PC-3 (cell line): ENCODE measurements at regions not wholly inside any gene's neighbourhood (a gene's known extent, or its start where the extent isn't known, plus 50 kb on each side); places are given as distances from the start of the nearest gene placed in this dataset.

Experiments
- ATAC-seq: fragments of 200-7000 bp; cut with Tn5 transposase; 2 replicates; pipeline ENCODE4 v1.9.1; 2020; ENCODE audit warnings: mild to moderate bottlenecking, moderate library complexity
- BruUV-seq: library from RNA; stranded (reverse); fragments of 400-500 nt; replicated peaks from 2 replicates; lab custom pipeline; 2021; lab: Mats Ljungman, UMichigan
- CTCF ChIA-PET: fragments of 300-600 bp; sonication (Branson Sonifier 250); formaldehyde crosslinking; loops from one replicate; lab custom pipeline; 2022; ENCODE audit warnings: antibody characterized with exemption; lab: Charles Lee
- POLR2A ChIA-PET: fragments of 300-600 bp; sonication (Branson Sonifier 250); formaldehyde crosslinking; loops from one replicate; lab custom pipeline; 2022; ENCODE audit warnings: antibody characterized with exemption; ENCODE audit not compliant: unreplicated experiment; lab: Charles Lee
- DNase-seq: peaks from one replicate; pipeline ENCODE4 v3.0.0-alpha.2; 2015
- H2AFZ ChIP-seq: fragments of 300-600 bp; sonication (generic); 2 replicates; pipeline ENCODE4 v1.6.0; 2016; ENCODE audit warnings: antibody characterized with exemption, low read length
- H3F3A ChIP-seq: fragments of 300-600 bp; sonication (generic); one replicate; pipeline ENCODE4 v1.6.0; 2017; ENCODE audit warnings: antibody characterized with exemption, low read length, control low read depth, mild to moderate bottlenecking; ENCODE audit not compliant: unreplicated experiment
- H3K27ac ChIP-seq: fragments of 300-600 bp; sonication (generic); 2 replicates; pipeline ENCODE4 v1.5.1; 2016; ENCODE audit warnings: mild to moderate bottlenecking, low read length
- H3K27me3 ChIP-seq: fragments of 300-600 bp; sonication (generic); 2 replicates; pipeline ENCODE4 v1.6.1; 2016; ENCODE audit warnings: low read length, mixed read lengths
- H3K36me3 ChIP-seq: fragments of 300-600 bp; sonication (generic); 2 replicates; pipeline ENCODE4 v1.6.1; 2016; ENCODE audit warnings: low read depth, mixed run types, low read length, mixed read lengths
- H3K4me1 ChIP-seq: fragments of 300-600 bp; sonication (generic); 2 replicates; pipeline ENCODE4 v1.5.1; 2016; ENCODE audit warnings: low read length; ENCODE audit not compliant: insufficient read depth
- H3K4me2 ChIP-seq: fragments of 300-600 bp; sonication (generic); 2 replicates; pipeline ENCODE4 v1.6.0; 2016; ENCODE audit warnings: low read length
- H3K4me3 ChIP-seq: fragments of 300-600 bp; sonication (generic); 2 replicates; pipeline ENCODE4 v1.5.1; 2016; ENCODE audit warnings: mild to moderate bottlenecking, low read length, mixed read lengths
- H3K79me2 ChIP-seq: fragments of 300-600 bp; sonication (generic); 2 replicates; pipeline ENCODE4 v1.6.1; 2017; ENCODE audit warnings: low read length, mixed read lengths
- H3K9ac ChIP-seq: fragments of 300-600 bp; sonication (generic); 2 replicates; pipeline ENCODE4 v1.6.0; 2016; ENCODE audit warnings: mild to moderate bottlenecking, low read length
- H3K9me2 ChIP-seq: fragments of 300-600 bp; sonication (generic); replicated peaks from 2 replicates; pipeline ENCODE4 v1.6.1; 2016; ENCODE audit warnings: mixed run types, low read length, mixed read lengths
- H3K9me3 ChIP-seq: fragments of 300-600 bp; sonication (generic); 2 replicates; pipeline ENCODE4 v1.6.1; 2016; ENCODE audit warnings: low read length, mixed read lengths
- H4K20me1 ChIP-seq: fragments of 300-600 bp; sonication (generic); 2 replicates; pipeline ENCODE4 v1.6.1; 2016; ENCODE audit warnings: low read length, mixed read lengths
- CTCF ChIP-seq: fragments of 300-600 bp; sonication (generic); conservative IDR thresholded peaks from 2 replicates; pipeline ENCODE4 v1.5.1; 2017; ENCODE audit warnings: antibody characterized with exemption, low read depth, mild to moderate bottlenecking, low read length
- EZH2 ChIP-seq: fragments of 300-600 bp; sonication (generic); IDR thresholded peaks from one replicate; pipeline ENCODE4 v1.6.1; 2017; ENCODE audit warnings: antibody characterized with exemption, mild to moderate bottlenecking, low read length; ENCODE audit not compliant: unreplicated experiment
- EZH2phosphoT487 ChIP-seq: fragments of 300-600 bp; sonication (generic); IDR thresholded peaks from 2 replicates; pipeline ENCODE4 v1.6.1; 2018; ENCODE audit warnings: mild to moderate bottlenecking, antibody characterized with exemption, low read length, borderline replicate concordance
- intact Hi-C: fragments of 100-400 bp; cut with micrococcal nuclease; formaldehyde crosslinking; loops from 2 replicates; pipeline ENCODE4 v1.9.0; 2023

- Histone ChIP-seq H3K36me3 (no peaks in the 10 kb centered on the region), H2AFZ (no peak overlapping the region), H3K4me3 (no peak overlapping the region), H3K27me3 (no peaks in the 10 kb centered on the region), H3K4me2 (no peak overlapping the region), H3K9me2 (no peaks in the 10 kb centered on the region), H3K4me1 (no peaks in the 10 kb centered on the region), H3K9ac (no peak overlapping the region), H3K9me3 (no peaks in the 10 kb centered on the region), H4K20me1 (no peaks in the 10 kb centered on the region), H3K27ac (no peak overlapping the region), H3K79me2 (no peaks in the 10 kb centered on the region), H3F3A (no peaks in the 10 kb centered on the region)
- ATAC-seq, result no peak
- POLR2A ChIA-PET, result no interaction called here
- DNase-seq, result no peak
- intact Hi-C loops, result no loop called here
- TF ChIP-seq EZH2 (no peak), EZH2phosphoT487 (no peak), CTCF (no peak)
- CTCF ChIA-PET, result no interaction called here
- BruUV-seq, result no TSS peak
Measured at GRCh38 chr5:10868956-10869355, 107.9 kb upstream of the DAP start.

- intact Hi-C loops, result no loop called here
- no peaks in the 10 kb centered on the region for H3K79me2 ChIP-seq
- ChIA-PET CTCF (no interaction called here), POLR2A (no interaction called here)
- no peaks in the 10 kb centered on the region for H3K36me3 ChIP-seq
- no TSS peak for BruUV-seq
- H3K4me3 ChIP-seq, result no peak overlapping the region
- H4K20me1 ChIP-seq, result no peaks in the 10 kb centered on the region
- no peaks in the 10 kb centered on the region for H3K9me2 ChIP-seq
- no peak overlapping the region for H3K4me2 ChIP-seq
- no peaks in the 10 kb centered on the region for H3K27me3 ChIP-seq
- no peaks in the 10 kb centered on the region for H3K9me3 ChIP-seq
- TF ChIP-seq CTCF (no peak), EZH2phosphoT487 (no peak), EZH2 (no peak)
- H3K27ac ChIP-seq, result no peak overlapping the region
- no peak overlapping the region for H3K9ac ChIP-seq
- ATAC-seq (no peak), DNase-seq (no peak)
- H2AFZ ChIP-seq, result no peak overlapping the region
- H3F3A ChIP-seq, result no peaks in the 10 kb centered on the region
- no peaks in the 10 kb centered on the region for H3K4me1 ChIP-seq
Measured at GRCh38 chr5:10867389-10868303, 106.6 kb upstream of the DAP start.

- intact Hi-C loops, result no loop called here
- CTCF ChIA-PET, result no interaction called here
Measured at GRCh38 chr5:10866913-10867312, 105.9 kb upstream of the DAP start.

More at GRCh38 chr5:10866913-10867312, 105.9 kb upstream of the DAP start:
- Histone ChIP-seq H2AFZ (no peak overlapping the region), H3K9me3 (no peaks in the 10 kb centered on the region), H3K9ac (no peak overlapping the region), H3K9me2 (no peaks in the 10 kb centered on the region), H3K36me3 (no peaks in the 10 kb centered on the region), H3F3A (no peaks in the 10 kb centered on the region), H3K4me3 (no peak overlapping the region), H3K4me1 (no peaks in the 10 kb centered on the region), H3K4me2 (no peak overlapping the region), H3K27me3 (no peaks in the 10 kb centered on the region), H4K20me1 (no peaks in the 10 kb centered on the region), H3K79me2 (no peaks in the 10 kb centered on the region), H3K27ac (no peak overlapping the region)
- POLR2A ChIA-PET, result no interaction called here
- DNase-seq (peak; percentile 45), ATAC-seq (no peak)
- peak; percentile 48; the same call in 1 of the 2 replicates for TF ChIP-seq CTCF
- TF ChIP-seq EZH2, result no peak
- TF ChIP-seq EZH2phosphoT487, result no peak
- BruUV-seq, result no TSS peak
